Fibroblast of lung (primary cell): ENCODE measurements at regions not wholly inside any gene's neighbourhood (a gene's known extent, or its start where the extent isn't known, plus 50 kb on each side); places are given as distances from the start of the nearest gene placed in this dataset.

Experiments used
- DNase-seq, 2 donors: peaks; one replicate each; pipeline versions ENCODE4 v3.0.0 to v3.0.0-alpha.2; 2010; ENCODE audit warnings: low read depth in 2 of 2
- H2AFZ ChIP-seq: 2 replicates; pipeline ENCODE4 v1.5.1; 2012; ENCODE audit warnings: low read length, control low read depth, inconsistent platforms
- H3K27ac ChIP-seq: 2 replicates; pipeline ENCODE4 v1.5.1; 2011; ENCODE audit warnings: low read length, control low read depth; ENCODE audit not compliant: insufficient read depth
- H3K27me3 ChIP-seq: 2 replicates; pipeline ENCODE4 v1.5.1; 2011; ENCODE audit warnings: mild to moderate bottlenecking, low read length; ENCODE audit not compliant: control insufficient read depth, insufficient read depth
- H3K36me3 ChIP-seq: 2 replicates; pipeline ENCODE4 v1.5.1; 2011; ENCODE audit warnings: low read length; ENCODE audit not compliant: control insufficient read depth, insufficient read depth
- H3K4me1 ChIP-seq: 2 replicates; pipeline ENCODE4 v1.5.1; 2011; ENCODE audit warnings: low read length; ENCODE audit not compliant: control insufficient read depth, insufficient read depth; ENCODE audit errors: extremely low read depth
- H3K4me2 ChIP-seq: 2 replicates; pipeline ENCODE4 v1.5.1; 2011; ENCODE audit warnings: low read length, control low read depth; ENCODE audit not compliant: insufficient read depth; ENCODE audit errors: extremely low read depth
- H3K4me3 ChIP-seq, 4 experiments: fragments of 200-600 bp in 1 of 4; sonication (generic) in 1 of 4; replicated peaks in 1 of 4; 2 replicates each; pipeline ENCODE4 v1.5.1; 2011 to 2016; ENCODE audit warnings: low read length in 4 of 4, low read depth in 3 of 4, mild to moderate bottlenecking in 3 of 4, control low read depth in 2 of 4, inconsistent platforms in 1 of 4, mixed read lengths in 1 of 4; ENCODE audit not compliant: insufficient read depth in 1 of 4; ENCODE audit errors: control extremely low read depth in 1 of 4
- H3K79me2 ChIP-seq: 2 replicates; pipeline ENCODE4 v1.5.1; 2012; ENCODE audit warnings: mild to moderate bottlenecking, low read length, inconsistent platforms; ENCODE audit not compliant: control insufficient read depth, insufficient read depth
- H3K9ac ChIP-seq: 2 replicates; pipeline ENCODE4 v1.5.1; 2011; ENCODE audit warnings: mild to moderate bottlenecking, low read length, control low read depth; ENCODE audit not compliant: insufficient read depth
- H3K9me3 ChIP-seq: 2 replicates; pipeline ENCODE4 v1.5.1; 2012; ENCODE audit warnings: low read depth, low read length; ENCODE audit not compliant: control insufficient read depth, insufficient read depth
- H4K20me1 ChIP-seq: 2 replicates; pipeline ENCODE4 v1.5.1; 2011; ENCODE audit warnings: low read length; ENCODE audit not compliant: control insufficient read depth, insufficient read depth; ENCODE audit errors: extremely low read depth
- EZH2 ChIP-seq: IDR thresholded peaks from 2 replicates; pipeline ENCODE4 v1.5.1; 2012; ENCODE audit warnings: low read length, control low read depth, mild to moderate bottlenecking; ENCODE audit errors: missing control alignments
- TF ChIP-seq, protein P1 (sequence below), 2 donors: IDR thresholded peaks in 1 of 2; conservative IDR thresholded peaks in 1 of 2; 1 replicate in 1 of 2; 2 replicates in 1 of 2; pipeline ENCODE4 v1.5.1; 2011 to 2012; ENCODE audit warnings: low read length in 2 of 2, control low read depth in 1 of 2, inconsistent platforms in 1 of 2, low read depth in 1 of 2, mild to moderate bottlenecking in 1 of 2

DNA sequence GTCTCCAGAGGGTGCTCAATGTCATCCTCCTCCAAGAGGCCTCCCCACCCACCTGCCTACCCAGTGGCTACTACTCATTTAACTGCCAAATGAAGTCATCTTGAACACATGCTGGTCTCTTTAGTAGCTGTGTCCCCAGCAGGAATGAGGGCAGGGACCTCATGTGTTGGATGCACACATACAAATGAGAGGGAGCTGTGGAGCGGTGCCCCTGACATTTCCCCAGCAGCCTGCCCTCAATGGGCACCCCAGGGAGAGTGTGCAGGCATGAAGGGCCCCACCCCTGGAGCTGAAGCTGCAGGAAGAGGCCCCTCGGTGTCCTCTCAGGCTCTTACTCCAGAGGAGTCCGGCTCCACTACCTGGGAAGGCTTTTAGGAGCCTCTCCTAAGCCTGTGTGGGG, 1322.7 kb downstream of the UQCRFS1 start:
- H3K79me2 ChIP-seq, result no peaks in the 10 kb centered on the region
- no peaks in the 10 kb centered on the region for H3K27me3 ChIP-seq
- no peaks in the 10 kb centered on the region for H3K9me3 ChIP-seq
- no peak overlapping the region for H3K4me2 ChIP-seq
- no peak for DNase-seq
- H3K4me1 ChIP-seq, result no peaks in the 10 kb centered on the region
- H2AFZ ChIP-seq, result no peak overlapping the region
- H4K20me1 ChIP-seq, result no peaks in the 10 kb centered on the region
- no peak overlapping the region for H3K9ac ChIP-seq
- no peak overlapping the region for H3K27ac ChIP-seq
- no peaks in the 10 kb centered on the region for H3K36me3 ChIP-seq
- H3K4me3 ChIP-seq, result no peak overlapping the region
- TF ChIP-seq EZH2, result no peak
- TF ChIP-seq, protein P1, sequence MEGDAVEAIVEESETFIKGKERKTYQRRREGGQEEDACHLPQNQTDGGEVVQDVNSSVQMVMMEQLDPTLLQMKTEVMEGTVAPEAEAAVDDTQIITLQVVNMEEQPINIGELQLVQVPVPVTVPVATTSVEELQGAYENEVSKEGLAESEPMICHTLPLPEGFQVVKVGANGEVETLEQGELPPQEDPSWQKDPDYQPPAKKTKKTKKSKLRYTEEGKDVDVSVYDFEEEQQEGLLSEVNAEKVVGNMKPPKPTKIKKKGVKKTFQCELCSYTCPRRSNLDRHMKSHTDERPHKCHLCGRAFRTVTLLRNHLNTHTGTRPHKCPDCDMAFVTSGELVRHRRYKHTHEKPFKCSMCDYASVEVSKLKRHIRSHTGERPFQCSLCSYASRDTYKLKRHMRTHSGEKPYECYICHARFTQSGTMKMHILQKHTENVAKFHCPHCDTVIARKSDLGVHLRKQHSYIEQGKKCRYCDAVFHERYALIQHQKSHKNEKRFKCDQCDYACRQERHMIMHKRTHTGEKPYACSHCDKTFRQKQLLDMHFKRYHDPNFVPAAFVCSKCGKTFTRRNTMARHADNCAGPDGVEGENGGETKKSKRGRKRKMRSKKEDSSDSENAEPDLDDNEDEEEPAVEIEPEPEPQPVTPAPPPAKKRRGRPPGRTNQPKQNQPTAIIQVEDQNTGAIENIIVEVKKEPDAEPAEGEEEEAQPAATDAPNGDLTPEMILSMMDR (conservative IDR thresholded peaks at IDR 0.05 in 1 of 2, IDR thresholded peaks at IDR 0.05 in 1 of 2; ENCODE audit: low read depth in 1 of 2, low read length in 2 of 2), result no peak

GRCh38 chr19:27889156-27889555, 1323.8 kb downstream of the UQCRFS1 start:
- H3K4me3 ChIP-seq, result no peak overlapping the region
- H3K36me3 ChIP-seq, result no peaks in the 10 kb centered on the region
- H4K20me1 ChIP-seq, result no peaks in the 10 kb centered on the region
- no peaks in the 10 kb centered on the region for H3K27me3 ChIP-seq
- no peaks in the 10 kb centered on the region for H3K4me1 ChIP-seq
- no peak for DNase-seq
- H3K79me2 ChIP-seq, result no peaks in the 10 kb centered on the region
- TF ChIP-seq, protein P1 (conservative IDR thresholded peaks at IDR 0.05 in 1 of 2, IDR thresholded peaks at IDR 0.05 in 1 of 2; ENCODE audit: low read depth in 1 of 2, low read length in 2 of 2), result no peak
- TF ChIP-seq EZH2, result no peak
- no peak overlapping the region for H3K4me2 ChIP-seq
- H3K9ac ChIP-seq, result no peak overlapping the region
- no peak overlapping the region for H3K27ac ChIP-seq
- H2AFZ ChIP-seq, result no peak overlapping the region
- no peaks in the 10 kb centered on the region for H3K9me3 ChIP-seq

GRCh38 chr19:27887946-27888345, 1325.0 kb downstream of the UQCRFS1 start:
- no peaks in the 10 kb centered on the region for H3K9me3 ChIP-seq

More at GRCh38 chr19:27887946-27888345, 1325.0 kb downstream of the UQCRFS1 start:
- Histone ChIP-seq H3K27ac (no peak overlapping the region), H3K27me3 (no peaks in the 10 kb centered on the region), H3K9ac (no peak overlapping the region), H3K4me3 (no peak overlapping the region), H4K20me1 (no peaks in the 10 kb centered on the region), H3K79me2 (no peaks in the 10 kb centered on the region), H3K36me3 (no peaks in the 10 kb centered on the region), H3K4me2 (no peak overlapping the region), H3K4me1 (no peaks in the 10 kb centered on the region), H2AFZ (no peak overlapping the region)
- DNase-seq, result no peak
- no peak for TF ChIP-seq EZH2
- TF ChIP-seq, protein P1 (conservative IDR thresholded peaks at IDR 0.05 in 1 of 2, IDR thresholded peaks at IDR 0.05 in 1 of 2; ENCODE audit: low read depth in 1 of 2, low read length in 2 of 2), result no peak
